HT1080 (cell line): ENCODE measurements at regions not wholly inside any gene's neighbourhood (a gene's known extent, or its start where the extent isn't known, plus 50 kb on each side); places are given as distances from the start of the nearest gene placed in this dataset.

Source experiments
- DNase-seq: peaks from one replicate; pipeline ENCODE4 v3.0.0-alpha.2; 2015; ENCODE audit warnings: low read depth

DNA sequence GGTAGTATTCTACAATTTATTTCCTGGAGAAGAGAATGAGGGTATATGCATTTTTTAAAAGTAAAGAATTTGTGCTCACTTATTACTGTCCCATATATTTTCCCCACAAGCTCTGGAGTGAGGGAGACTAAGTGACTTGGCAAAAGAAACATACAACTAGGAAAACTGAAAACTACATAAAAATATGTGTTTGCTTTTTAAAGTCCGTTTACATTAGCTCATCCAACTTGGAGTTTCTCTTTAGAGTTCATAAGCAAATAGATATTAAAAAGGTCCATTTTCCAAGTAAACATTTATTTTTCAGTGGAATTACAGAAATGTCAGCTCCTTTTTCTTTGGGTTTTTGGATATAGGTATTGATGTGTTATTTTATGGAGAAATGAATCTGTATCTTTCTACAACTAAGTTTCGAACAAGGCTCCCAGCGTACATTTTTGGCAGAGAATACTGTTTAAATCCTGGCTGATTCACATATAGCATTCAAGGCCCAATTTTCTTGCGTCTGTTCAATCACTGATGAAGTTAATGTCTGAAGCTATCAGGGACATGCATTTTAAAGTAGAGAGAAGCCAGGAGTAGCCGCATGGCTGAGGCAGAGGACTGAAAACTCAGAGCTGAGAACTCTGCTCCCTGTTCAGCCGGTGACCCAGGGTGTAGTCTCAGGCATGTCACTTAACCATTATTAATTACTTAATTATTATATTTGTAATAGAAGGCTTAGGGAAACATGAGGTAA, 729.4 kb downstream of the EFNB2 start:
- DNase-seq: no peak

DNA sequence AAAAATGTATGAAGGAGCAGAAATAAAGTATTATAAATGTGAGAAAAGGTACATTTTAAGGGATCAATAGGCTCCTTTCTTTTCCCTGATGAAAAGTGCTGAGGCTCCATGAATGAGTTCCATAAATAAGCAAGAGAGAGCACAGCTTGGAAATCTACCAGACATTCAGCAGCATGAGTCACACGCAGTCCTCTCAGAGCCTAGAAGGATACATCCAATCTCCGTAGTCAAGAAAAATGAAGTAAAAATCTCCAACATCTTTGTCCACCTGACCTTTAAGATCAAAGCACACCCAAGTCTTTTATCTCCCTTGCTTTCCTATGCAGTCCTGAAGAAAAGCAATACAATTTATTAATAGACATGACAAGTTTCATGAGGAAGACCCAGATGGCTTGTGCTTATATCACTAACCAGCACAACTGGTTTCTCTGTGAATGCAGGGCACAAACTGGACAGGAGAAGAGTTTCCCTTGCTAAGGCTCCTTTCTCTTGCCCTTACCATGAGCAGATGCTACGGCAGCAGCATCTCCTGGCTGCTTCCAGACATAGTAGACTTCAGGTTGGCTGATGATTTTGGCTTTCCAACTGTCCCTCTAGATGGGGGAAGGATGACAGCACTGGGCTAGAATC, 730.8 kb downstream of the EFNB2 start:
- DNase-seq: peak; percentile 52

DNA sequence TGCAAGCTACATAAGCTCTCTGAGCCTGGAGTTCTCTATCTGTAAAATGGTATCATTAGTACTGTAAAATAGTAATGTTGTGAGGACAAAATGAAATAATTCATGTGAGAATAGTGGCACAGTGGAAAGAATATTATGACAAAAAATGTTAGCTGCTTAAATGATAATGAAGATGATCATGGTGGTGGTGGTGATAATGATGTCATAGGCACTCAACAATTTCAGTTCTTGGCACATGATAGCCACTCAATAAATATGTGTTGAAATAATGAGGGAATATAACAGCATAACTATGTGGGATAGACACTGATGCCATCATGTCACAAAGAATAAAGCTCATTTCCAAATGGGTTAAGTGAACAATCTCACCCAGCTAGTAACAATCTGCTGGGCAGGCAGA, 736.3 kb downstream of the EFNB2 start:
- no peak for DNase-seq

DNA sequence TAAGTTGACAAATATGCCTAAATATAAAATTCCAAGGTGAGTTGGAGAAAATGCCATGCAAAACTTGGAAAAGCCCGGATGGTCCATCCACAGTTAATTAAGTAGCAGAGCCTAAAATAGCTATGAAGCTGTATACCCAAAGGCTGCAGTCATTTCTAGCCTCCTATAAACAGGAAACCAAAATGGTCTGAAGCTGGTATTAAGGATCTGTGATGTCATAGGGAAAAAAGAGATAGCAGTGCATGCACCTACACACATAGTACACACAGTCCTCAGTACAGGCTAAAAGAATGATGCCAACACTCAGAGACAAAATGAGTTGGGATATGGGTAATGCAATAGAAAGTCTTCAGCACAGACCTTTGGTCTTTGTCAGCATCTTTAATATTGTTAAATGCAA, 736.9 kb downstream of the EFNB2 start:
- DNase-seq: no peak

DNA sequence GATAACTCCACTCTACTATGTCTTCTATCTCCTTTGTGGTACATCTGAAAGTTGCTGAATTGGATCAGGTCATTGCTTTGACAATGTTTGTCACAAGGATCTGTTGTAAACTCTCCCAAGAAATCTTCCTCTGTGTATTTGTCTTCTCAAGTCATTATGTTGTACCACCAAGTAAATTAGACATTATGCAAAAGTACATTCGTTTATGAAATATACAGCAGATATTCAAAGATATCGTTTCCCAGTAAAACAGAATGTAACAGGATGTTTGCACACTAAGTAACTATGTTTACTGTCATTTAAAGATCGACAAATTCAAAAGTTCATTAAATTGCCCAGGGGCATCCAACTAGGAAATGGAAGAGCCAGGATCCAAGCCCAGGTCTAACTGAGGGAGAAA, 739.4 kb downstream of the EFNB2 start:
- no peak for DNase-seq

DNA sequence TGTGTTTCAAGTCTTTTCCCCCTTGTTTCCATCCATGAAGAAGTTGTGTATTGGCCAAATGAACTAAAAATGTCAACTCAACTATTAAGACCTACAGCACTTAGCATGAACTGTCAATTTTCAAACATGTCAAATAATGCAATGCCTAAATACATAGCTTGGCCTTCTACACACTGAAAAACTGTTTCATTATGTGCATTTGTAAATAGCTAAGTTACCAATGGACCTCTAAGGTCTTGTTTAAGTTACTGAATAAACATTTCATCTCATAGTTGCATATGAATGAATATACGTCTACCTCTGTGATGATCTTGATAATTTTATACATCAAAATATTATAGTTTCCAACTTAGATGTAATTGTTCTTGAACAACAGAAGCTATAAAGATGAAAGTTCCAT, 744.5 kb downstream of the EFNB2 start:
- no peak for DNase-seq

DNA sequence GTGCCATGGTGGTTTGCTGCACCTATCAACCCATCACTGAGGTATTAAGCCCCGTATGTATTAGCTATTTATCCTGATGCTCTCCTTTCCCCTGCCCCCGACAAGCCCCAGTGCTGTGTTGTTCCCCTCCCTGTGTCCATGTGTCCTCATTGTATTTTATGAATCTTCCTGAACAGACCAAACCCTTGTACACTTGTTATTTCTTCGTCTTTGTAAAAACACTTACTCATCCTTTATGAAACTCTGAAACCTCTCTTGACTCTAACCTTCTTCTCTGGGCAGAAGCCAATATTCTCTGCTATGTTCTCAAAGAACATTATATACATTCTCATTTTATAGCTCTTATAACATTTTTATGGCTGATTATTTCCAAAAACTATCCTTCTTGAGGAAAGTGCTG, 746.9 kb downstream of the EFNB2 start:
- DNase-seq: no peak

DNA sequence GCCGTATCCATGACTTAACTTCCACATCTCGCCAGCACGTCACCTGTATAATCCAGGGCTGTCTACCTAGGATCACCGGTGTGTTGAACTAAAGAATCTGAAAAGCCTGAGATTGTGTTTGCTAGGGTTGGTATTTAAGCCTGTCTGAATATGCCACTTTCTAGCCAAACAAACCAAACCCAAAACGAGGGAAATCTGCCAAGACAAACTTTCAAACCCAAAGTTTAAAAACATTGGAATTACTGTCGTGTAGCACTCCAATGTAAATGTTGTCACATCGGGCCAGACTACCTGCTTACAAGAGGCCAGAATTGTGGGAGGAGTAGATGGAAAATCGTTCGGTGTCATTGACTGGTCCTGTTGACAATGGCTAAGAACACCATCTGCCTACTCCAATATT, 747.8 kb downstream of the EFNB2 start:
- no peak for DNase-seq

DNA sequence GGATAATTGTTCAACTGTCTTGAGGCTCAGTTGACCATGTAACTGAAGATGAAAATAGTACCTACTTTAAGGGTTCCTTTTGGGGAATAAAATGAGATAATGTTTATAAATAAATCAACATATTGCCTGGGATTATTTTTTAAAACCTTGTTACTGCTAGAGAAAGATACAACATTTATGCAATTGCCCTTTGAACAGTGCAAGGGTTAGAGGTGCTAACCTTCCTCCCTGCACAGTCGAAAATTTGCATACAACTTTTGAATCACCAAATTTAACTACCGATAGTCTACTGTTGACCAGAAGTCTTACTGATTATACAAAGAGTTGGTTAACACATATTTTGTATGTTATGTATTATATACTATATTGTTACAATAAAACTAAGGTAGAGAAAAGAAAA, 750.0 kb downstream of the EFNB2 start:
- no peak for DNase-seq

DNA sequence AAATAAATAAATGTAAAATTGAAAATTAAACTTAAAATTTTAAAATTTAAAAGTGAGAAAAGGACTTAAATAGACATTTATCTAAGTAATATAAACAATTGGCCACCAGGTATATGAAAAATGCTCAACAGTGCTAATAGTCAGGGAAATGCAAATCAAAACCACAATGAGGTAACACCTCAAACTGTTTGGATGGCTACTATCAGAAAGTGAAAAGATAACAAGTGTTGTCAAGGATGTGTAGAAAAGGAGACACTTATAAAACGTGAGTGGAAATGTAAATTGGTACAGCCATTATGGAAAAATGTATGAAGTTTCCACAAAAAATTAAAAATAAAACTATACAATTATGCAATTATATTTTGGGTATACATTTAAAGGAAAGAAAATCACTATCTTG, 752.2 kb downstream of the EFNB2 start:
- no peak for DNase-seq

DNA sequence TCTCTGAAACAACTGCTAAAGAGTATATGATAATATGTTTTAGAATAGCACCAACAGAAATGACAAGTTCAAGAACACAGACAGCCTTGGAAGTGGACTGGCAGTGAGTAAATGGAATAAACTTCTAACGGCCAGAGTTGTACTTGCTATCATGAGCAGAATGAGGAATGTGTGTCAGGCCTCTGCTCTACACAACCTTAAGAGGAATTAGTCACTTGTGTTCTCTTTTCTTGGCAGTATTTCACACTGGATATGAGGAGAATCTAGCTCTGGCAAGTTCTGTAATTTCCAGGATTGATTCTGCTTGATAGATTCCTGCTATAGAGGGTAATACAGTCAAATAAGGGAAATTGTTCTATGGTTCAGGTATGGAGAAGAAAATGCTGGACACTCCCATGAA, 757.3 kb downstream of the EFNB2 start:
- DNase-seq: no peak

DNA sequence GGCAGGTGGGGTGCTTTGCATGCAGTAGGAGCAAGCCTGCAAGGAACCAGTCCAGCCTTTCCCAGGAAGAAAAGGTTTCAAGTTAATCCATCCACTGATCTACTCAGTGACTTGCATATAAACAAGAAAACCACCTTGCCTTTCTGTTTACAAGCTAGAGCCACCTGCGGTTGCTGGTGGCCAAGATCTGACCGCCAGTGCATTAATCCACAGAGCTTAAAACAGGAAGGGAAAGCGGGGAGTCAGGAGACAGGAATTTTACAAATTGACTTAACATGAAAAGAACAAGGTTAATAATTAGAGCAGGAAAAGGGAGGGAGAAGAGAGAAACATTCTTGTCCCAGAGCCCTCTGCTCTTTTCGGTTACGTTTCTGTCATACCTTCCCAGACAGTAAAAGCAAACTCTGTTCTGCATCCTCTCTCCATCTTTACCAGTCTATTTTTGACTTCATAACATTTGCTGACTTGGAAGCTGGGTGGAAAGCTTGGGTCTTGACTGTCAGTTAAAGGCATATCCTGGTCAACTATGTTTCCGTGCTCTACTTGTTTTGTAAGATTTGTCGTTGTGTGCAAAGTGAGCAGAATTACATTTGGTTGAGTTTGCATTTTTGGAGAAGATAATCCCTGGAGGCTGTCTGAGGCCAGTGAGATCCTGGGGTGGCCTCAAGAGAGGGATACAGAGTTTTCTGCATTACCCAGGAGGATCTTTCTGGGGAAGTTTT, 760.6 kb downstream of the EFNB2 start:
- peak; percentile 91 for DNase-seq

DNA sequence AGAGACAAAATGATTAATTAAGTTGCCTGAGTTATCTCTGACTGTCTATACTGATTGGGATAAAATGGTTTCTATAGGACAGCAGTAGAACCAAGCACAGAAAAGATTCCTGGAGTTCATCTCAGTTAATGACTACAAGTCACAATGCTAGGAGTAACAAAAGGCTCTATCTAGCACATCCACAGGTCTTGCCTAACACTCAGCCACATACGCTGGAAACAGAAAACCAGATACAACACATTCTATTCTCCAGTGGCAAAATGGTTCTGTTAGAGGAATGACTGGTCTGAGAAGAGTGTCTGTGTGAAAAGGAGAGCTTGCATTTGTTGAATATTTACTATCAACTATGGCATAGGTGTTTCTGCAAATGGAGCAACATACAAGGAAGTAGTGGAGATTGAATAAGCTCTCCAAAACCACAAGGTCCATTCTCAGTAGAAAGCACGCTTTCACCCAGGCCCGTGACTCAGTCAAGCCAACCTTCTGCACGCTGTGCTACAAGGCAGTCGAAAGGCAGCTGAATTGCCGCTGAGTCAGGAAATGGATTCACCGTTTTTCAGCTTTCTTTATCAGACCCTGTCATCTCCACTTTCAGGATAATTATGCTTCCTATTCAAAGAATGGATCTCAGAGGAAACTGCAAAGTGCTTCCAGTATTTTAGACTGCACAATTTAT, 761.5 kb downstream of the EFNB2 start:
- DNase-seq: peak; percentile 90

DNA sequence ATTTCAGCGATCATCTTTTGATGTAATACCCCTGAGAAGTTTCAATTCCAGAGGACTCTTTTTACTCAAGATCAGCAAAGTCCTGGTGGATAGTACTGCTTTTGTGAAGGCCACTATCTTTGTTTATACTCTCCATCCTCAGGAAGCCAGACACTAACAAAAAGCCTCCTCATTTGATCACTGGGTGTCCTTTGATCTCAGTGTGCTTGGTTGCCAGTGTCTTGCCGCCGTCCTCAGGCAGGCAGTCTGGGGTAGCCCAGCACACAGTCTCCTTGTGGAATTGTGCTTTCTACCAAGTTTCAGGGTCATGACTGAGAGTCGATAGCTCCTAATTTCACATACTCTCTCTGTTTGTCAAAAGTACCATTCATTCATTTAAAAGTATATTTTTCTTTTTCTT, 762.2 kb downstream of the EFNB2 start:
- DNase-seq: no peak

DNA sequence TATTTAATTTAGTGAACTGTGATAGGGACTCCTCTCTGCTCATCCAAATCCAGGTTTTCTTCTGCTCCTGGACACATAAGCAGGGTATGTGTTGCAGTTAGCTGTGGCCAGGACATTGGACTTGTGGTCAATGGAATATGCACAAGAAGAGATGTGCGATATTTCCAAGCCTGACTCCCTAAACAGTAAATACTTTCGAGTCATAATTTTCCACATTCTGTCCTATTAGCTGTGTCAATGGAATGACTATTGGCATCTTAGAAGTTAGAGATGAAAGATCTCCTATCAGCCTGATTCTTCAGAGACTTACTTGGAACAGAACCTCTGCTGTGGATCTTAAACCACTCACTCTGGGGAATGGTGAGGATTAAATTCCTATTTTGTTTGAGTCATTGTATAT, 771.0 kb downstream of the EFNB2 start:
- DNase-seq: no peak

DNA sequence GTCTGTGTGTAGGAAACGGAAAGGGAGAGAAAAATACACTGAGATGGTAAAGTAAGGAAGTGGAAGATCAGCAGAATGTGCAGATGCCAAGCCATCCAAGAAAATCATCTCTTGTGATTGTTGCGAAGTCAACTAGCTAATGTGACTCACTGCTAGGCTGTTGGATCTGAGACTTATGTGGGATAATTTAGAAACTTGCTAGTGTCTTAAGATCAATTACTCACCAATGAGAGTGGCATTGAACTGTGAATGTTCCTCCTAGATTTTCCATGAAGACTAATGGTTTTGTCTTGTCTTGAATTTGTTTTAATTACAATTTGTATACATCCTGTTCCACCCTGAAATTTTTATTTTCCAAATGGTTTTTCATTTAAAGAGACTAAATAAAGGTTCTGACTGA, 771.6 kb downstream of the EFNB2 start:
- no peak for DNase-seq

DNA sequence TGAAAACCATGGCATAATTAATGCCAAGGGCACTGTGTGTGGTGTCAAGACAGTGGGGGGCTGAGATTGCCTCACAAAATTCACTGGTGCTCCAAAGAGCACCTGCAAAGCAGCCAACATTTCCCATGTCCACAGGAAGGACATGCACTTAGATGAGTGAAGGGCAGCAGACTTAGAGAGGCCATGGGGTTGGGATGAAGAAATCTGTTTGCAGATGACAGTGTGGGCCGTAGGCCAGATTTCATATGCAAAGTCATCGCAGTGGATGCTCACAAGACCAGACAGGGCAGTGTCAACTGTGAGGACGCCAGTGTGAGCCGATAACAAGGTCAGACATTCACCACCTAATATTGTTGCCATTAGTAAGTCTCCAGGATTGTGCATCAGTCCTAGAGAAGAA, 773.4 kb downstream of the EFNB2 start:
- no peak for DNase-seq

DNA sequence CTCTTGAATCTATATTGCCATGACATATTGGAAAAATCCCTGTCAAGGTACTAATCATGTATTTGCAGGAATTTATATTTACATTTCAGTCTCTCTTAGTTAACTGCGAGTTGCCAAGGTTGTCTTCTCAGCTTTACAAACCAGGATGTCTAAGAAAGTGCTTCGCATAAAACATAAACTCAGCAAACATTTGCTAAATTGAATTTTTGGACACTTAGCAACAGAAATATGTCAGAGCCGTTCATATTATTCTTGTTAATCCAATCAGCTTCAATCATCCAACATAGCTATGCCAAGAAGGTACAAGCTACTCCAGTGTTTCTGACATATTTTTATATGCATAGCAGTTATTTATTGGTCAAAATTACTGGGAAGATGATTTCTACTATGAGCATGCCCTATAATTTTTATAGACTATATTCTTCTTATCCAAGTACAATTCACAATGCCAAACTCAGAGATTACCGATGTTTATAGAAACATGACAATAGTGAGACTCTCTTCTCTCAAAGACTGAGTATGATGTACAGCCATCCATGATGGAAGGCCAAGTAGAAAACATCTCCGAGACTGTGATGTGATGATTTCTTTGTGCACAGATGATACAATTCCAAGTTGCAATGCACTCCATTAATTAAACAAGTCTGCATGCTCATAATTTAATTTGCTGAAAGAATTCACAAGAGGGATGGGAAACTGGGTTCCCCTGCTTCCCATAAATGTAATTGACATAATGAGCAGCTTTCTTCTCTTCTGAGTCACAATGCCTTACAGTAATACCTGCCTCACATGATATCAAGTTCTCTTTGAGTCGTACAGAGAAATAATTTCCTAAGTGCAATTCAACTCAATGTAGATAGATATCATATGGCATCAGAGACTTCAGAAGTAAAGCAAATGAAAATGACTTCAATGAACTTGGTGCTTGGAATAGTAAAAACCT, 776.3 kb downstream of the EFNB2 start:
- DNase-seq: no peak

DNA sequence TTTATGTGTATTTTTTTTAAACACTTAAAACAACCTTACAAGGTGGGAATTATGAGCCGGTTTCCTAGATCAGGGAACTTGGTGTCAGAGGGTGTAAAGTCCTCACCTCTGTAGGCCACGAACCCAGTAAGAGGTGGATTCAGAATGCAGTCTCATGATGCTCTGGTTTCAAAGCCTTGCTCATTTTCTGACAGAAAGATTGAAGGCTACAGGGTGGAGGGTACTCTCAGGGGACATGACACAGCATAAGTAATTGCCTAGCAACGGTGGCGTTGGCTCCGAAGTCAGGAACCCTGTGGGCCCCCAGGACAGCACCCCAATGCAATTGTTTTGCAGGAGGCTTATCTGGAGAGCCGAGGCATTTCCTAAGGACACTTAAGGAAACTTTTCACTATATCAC, 794.7 kb downstream of the EFNB2 start:
- DNase-seq: no peak

DNA sequence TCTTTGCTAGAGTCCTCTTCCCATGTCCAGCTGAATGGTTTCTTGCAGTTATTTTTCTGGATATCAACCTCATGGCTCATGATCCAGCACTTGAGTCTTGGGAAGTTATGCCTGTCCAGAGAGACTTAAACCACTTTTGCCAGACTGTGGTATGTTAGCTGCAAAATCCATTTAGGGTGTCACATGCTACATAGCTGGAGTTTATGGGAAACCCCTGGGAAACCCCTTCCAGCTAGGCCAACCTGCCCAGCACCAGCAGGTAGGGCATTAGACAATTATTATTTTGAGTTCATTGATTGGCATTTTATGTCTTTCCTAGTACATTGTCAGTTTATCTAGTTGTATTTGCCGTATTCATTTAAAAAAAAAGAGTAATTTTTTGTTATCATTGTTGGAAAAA, 797.8 kb downstream of the EFNB2 start:
- no peak for DNase-seq

DNA sequence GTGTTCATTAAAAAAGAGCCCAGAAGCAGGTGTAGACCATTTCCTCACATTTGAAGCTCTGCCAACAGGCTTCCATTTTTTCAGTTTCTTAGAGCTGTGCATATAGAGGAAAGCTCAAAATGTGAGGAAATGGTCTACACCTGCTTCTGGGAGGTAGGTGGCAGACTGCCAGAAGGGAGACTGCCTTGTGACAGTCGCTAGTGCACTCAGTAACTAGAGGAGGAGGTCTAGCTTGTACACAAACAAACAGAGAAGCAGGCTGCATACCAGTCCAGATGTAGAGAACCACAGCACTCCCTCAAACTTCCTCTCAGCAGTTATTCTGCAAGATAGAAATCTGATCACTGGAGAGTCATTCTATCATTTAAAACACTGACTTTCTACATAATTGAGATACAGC, 800.2 kb downstream of the EFNB2 start:
- no peak for DNase-seq
